GM23248 (cell line): ENCODE measurements at regions not wholly inside any gene's neighbourhood (a gene's known extent, or its start where the extent isn't known, plus 50 kb on each side); places are given as distances from the start of the nearest gene placed in this dataset.
"Not testable (repeated sequence)": the region's sequence is repeated elsewhere in the genome, so short reads cannot be mapped to it uniquely, and the experiment has no call there.

ENCODE experiments used
- DNase-seq: peaks from one replicate; pipeline ENCODE4 v3.0.0-alpha.2; 2015
- H2AFZ ChIP-seq: fragments of 200-600 bp; sonication (generic); 2 replicates; pipeline ENCODE4 v1.6.1; 2016; ENCODE audit warnings: antibody characterized with exemption
- H3F3A ChIP-seq: fragments of 200-600 bp; sonication (generic); 2 replicates; pipeline ENCODE4 v1.6.1; 2016; ENCODE audit warnings: mild to moderate bottlenecking, antibody characterized with exemption, mixed run types; ENCODE audit not compliant: insufficient read depth
- H3K27ac ChIP-seq: fragments of 200-600 bp; sonication (generic); 2 replicates; pipeline ENCODE4 v1.5.1; 2016; ENCODE audit warnings: mild to moderate bottlenecking
- H3K27me3 ChIP-seq: fragments of 200-600 bp; sonication (generic); replicated peaks from 2 replicates; pipeline ENCODE4 v1.6.1; 2016; ENCODE audit warnings: mild to moderate bottlenecking; ENCODE audit not compliant: insufficient read depth
- H3K36me3 ChIP-seq: fragments of 200-600 bp; sonication (generic); 2 replicates; pipeline ENCODE4 v1.6.1; 2016; ENCODE audit warnings: low read depth, mild to moderate bottlenecking
- H3K4me1 ChIP-seq: fragments of 200-600 bp; sonication (generic); 2 replicates; pipeline ENCODE4 v1.6.1; 2016; ENCODE audit warnings: mild to moderate bottlenecking; ENCODE audit not compliant: insufficient read depth
- H3K4me2 ChIP-seq: fragments of 200-600 bp; sonication (generic); one replicate; pipeline ENCODE4 v1.6.1; 2016; ENCODE audit warnings: mild to moderate bottlenecking; ENCODE audit not compliant: unreplicated experiment
- H3K4me3 ChIP-seq: fragments of 200-600 bp; sonication (generic); 2 replicates; pipeline ENCODE4 v1.5.1; 2016; ENCODE audit warnings: mild to moderate bottlenecking
- H3K79me2 ChIP-seq: fragments of 200-600 bp; sonication (generic); 2 replicates; pipeline ENCODE4 v1.6.1; 2016; ENCODE audit warnings: mild to moderate bottlenecking; ENCODE audit not compliant: insufficient read depth
- H3K9ac ChIP-seq: fragments of 200-600 bp; sonication (generic); 2 replicates; pipeline ENCODE4 v1.6.1; 2016; ENCODE audit warnings: mild to moderate bottlenecking
- H3K9me2 ChIP-seq: fragments of 200-600 bp; sonication (generic); 2 replicates; pipeline ENCODE4 v1.6.1; 2016; ENCODE audit warnings: mixed run types, mild to moderate bottlenecking, moderate library complexity; ENCODE audit not compliant: insufficient read depth
- H3K9me3 ChIP-seq: fragments of 200-600 bp; sonication (generic); one replicate; pipeline ENCODE4 v1.6.1; 2017; ENCODE audit warnings: low read depth
- H4K20me1 ChIP-seq: fragments of 200-600 bp; sonication (generic); 2 replicates; pipeline ENCODE4 v1.6.0; 2016; ENCODE audit not compliant: insufficient read depth
- EZH2 ChIP-seq: fragments of 200-600 bp; sonication (generic); IDR thresholded peaks from 2 replicates; pipeline ENCODE4 v1.6.1; 2018; ENCODE audit warnings: antibody characterized with exemption, mild to moderate bottlenecking; ENCODE audit not compliant: insufficient read depth, poor library complexity, severe bottlenecking
- EZH2phosphoT487 ChIP-seq: fragments of 200-600 bp; sonication (generic); IDR thresholded peaks from 2 replicates; pipeline ENCODE4 v1.6.1; 2018; ENCODE audit warnings: antibody characterized with exemption, moderate library complexity, mild to moderate bottlenecking, low read depth; ENCODE audit not compliant: insufficient read depth
- WGBS, 2 experiments: methylation state at CpG; one replicate each; pipeline ENCODE4 v1.1.6; 2015 to 2017; ENCODE audit warnings: low lambda C conversion rate in 2 of 2, low coverage in 1 of 2; ENCODE audit errors: missing lambda C conversion rate in 2 of 2; 5-methylcytosine and 5-hydroxymethylcytosine counted together
- in situ Hi-C: fragments of 300-500 bp; cut with MboI; formaldehyde crosslinking; loops from 2 replicates; pipeline ENCODE4 v1.15.0; 2020

GRCh38 chr6:7021301-7021700 is 86.5 kb upstream of the RREB1 start:
- Histone ChIP-seq H4K20me1 (no peaks in the 10 kb centered on the region), H3K36me3 (no peaks in the 10 kb centered on the region), H3K9me2 (no peaks in the 10 kb centered on the region), H3K4me1 (no peaks in the 10 kb centered on the region), H2AFZ (no peak overlapping the region), H3K27me3 (no peaks in the 10 kb centered on the region), H3K9ac (no peak overlapping the region), H3K27ac (no peak overlapping the region), H3K4me2 (no peak overlapping the region), H3K9me3 (no peaks in the 10 kb centered on the region), H3K4me3 (no peak overlapping the region), H3K79me2 (no peaks in the 10 kb centered on the region), H3F3A (no peaks in the 10 kb centered on the region)
- in situ Hi-C loops: no loop called here
- no peak for DNase-seq
- WGBS, 2 experiments: 92 to 96% methylated on average over 1 to 2 of the region's 2 CpGs
- TF ChIP-seq EZH2phosphoT487 (no peak), EZH2 (no peak)

DNA sequence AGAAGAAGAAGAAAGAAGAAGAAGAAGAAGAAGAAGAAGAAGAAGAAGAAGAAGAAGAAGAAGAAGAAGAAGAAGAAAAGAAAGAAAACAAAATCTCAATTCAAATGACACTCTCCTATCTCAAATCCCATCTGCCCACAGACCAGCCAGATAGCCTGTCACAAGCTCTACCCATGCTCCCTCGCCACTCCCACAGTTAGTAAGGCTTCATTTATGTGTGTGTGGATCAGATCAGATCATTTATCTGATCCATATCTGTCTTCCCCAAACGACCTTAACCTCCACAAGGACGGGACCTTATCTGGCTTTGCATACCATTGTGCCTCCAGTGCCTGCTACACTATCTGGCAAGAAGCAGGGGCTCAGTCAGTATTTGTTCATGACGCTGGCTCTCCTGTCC is 81.9 kb upstream of the RREB1 start:
- Histone ChIP-seq H3K36me3 (no peaks in the 10 kb centered on the region), H3K9me3 (no peaks in the 10 kb centered on the region), H3K79me2 (no peaks in the 10 kb centered on the region), H3K9me2 (no peaks in the 10 kb centered on the region), H3K4me3 (no peak overlapping the region), H3K4me1 (no peaks in the 10 kb centered on the region), H2AFZ (no peak overlapping the region), H3K27ac (no peak overlapping the region), H3F3A (no peaks in the 10 kb centered on the region), H3K4me2 (no peak overlapping the region), H3K27me3 (no peaks in the 10 kb centered on the region), H3K9ac (no peak overlapping the region), H4K20me1 (no peaks in the 10 kb centered on the region)
- TF ChIP-seq EZH2phosphoT487 (no peak), EZH2 (no peak)
- in situ Hi-C loops: no loop called here
- no peak for DNase-seq
- 47 to 48% methylated on average over 4 of the region's 4 CpGs for WGBS, 2 experiments

DNA sequence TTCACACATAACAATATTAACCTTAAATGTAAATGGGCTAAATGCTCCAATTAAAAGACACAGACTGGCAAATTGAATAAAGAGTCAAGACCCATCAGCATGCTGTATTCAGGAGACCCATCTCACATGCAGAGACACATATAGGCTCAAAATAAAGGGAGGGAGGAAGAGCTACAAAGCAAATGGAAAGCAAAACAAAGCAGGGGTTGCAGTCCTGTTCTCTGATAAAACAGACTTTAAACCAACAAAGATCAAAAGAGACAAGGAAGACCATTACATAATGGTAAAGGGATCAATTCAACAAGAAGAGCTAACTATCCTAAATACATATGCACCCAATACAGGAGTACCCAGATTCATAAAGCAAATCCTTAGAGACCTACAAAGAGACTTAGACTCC is 78.8 kb upstream of the RREB1 start:
- DNase-seq, H3K27me3 ChIP-seq, H3K4me3 ChIP-seq, H3K9me3 ChIP-seq, H3F3A ChIP-seq, H3K27ac ChIP-seq, H3K9ac ChIP-seq, H3K79me2 ChIP-seq, H4K20me1 ChIP-seq, H3K9me2 ChIP-seq, H3K4me2 ChIP-seq, H2AFZ ChIP-seq, in situ Hi-C loops, H3K36me3 ChIP-seq, H3K4me1 ChIP-seq: not testable (repeated sequence)

- H3K9ac ChIP-seq, H4K20me1 ChIP-seq, H3K9me2 ChIP-seq, H2AFZ ChIP-seq, in situ Hi-C loops, H3K36me3 ChIP-seq, H3K27ac ChIP-seq, H3K9me3 ChIP-seq, H3F3A ChIP-seq, H3K4me3 ChIP-seq, H3K4me1 ChIP-seq, H3K4me2 ChIP-seq, DNase-seq, H3K79me2 ChIP-seq: not testable (repeated sequence)
- 36 to 40% methylated on average over 4 of the region's 4 CpGs for WGBS, 2 experiments
- peaks cover 11% of the 10 kb centered on the region; the same call in 1 of the 2 replicates for H3K27me3 ChIP-seq
These were observed 76.8 kb upstream of the RREB1 start for GRCh38 chr6:7030968-7031367.

GRCh38 chr6:7033202-7033601 is 74.6 kb upstream of the RREB1 start:
- no peak for DNase-seq
- 5 to 9% methylated on average over 5 of the region's 5 CpGs for WGBS, 2 experiments

More at GRCh38 chr6:7033202-7033601, 74.6 kb upstream of the RREB1 start:
- Histone ChIP-seq H3K27ac (no peak overlapping the region), H3F3A (no peaks in the 10 kb centered on the region), H3K4me2 (no peak overlapping the region), H3K9ac (no peak overlapping the region), H3K4me1 (no peaks in the 10 kb centered on the region), H3K4me3 (no peak overlapping the region), H3K27me3 (peaks cover 11% of the 10 kb centered on the region; the same call in 1 of the 2 replicates), H3K9me3 (no peaks in the 10 kb centered on the region), H3K79me2 (no peaks in the 10 kb centered on the region), H2AFZ (no peak overlapping the region), H3K36me3 (no peaks in the 10 kb centered on the region), H3K9me2 (no peaks in the 10 kb centered on the region), H4K20me1 (no peaks in the 10 kb centered on the region)
- in situ Hi-C loops: no loop called here
- TF ChIP-seq EZH2phosphoT487: no peak
- TF ChIP-seq EZH2: no peak
